Psoas muscle (tissue), 7 donors: ENCODE measurements at regions not wholly inside any gene's neighbourhood (a gene's known extent, or its start where the extent isn't known, plus 50 kb on each side); places are given as distances from the start of the nearest gene placed in this dataset.

ENCODE experiments used
- ATAC-seq, 4 donors: fragments of 200-7000 bp; cut with Tn5 transposase; one replicate each; pipeline ENCODE4 v1.9.1; 2020; ENCODE audit warnings: moderate library complexity in 3 of 4, mild to moderate bottlenecking in 2 of 4
- DNase-seq, 2 donors: peaks; one replicate each; pipeline ENCODE4 v3.0.0-alpha.2; 2020
- H3K27ac ChIP-seq: fragments of 200-600 bp; one replicate; pipeline ENCODE4 v1.8.0; 2022
- H3K27me3 ChIP-seq, 3 donors: fragments of 200-600 bp in 1 of 3; one replicate each; pipeline versions ENCODE4 v1.6.1 to v1.8.0; 2013 to 2022; ENCODE audit warnings: low read length in 2 of 3, mild to moderate bottlenecking in 2 of 3, moderate library complexity in 1 of 3; ENCODE audit not compliant: insufficient read depth in 3 of 3
- H3K36me3 ChIP-seq, 2 donors: fragments of 200-600 bp in 1 of 2; one replicate each; pipeline versions ENCODE4 v1.6.1 to v1.8.0; 2013 to 2022; ENCODE audit warnings: low read depth in 1 of 2, mild to moderate bottlenecking in 1 of 2, moderate library complexity in 1 of 2; ENCODE audit not compliant: insufficient read depth in 1 of 2
- H3K4me1 ChIP-seq: fragments of 200-600 bp; one replicate; pipeline ENCODE4 v1.8.0; 2022
- H3K4me3 ChIP-seq: fragments of 200-600 bp; one replicate; pipeline ENCODE4 v1.8.0; 2022; ENCODE audit warnings: mild to moderate bottlenecking
- H3K9me3 ChIP-seq: fragments of 200-600 bp; one replicate; pipeline ENCODE4 v1.8.0; 2022
- CTCF ChIP-seq: fragments of 200-600 bp; IDR thresholded peaks from one replicate; pipeline ENCODE4 v1.8.0; 2022; ENCODE audit warnings: antibody characterized with exemption
- WGBS, 3 donors: extraction: QIAGEN DNeasy Blood & Tissue Kit; methylation state at CpG; one replicate each; pipeline versions ENCODE4 v1.1.6 to v1.1.7; 2013; 5-methylcytosine and 5-hydroxymethylcytosine counted together
- intact Hi-C, 2 donors: fragments of 100-400 bp; cut with DNase I; formaldehyde crosslinking; loops; one replicate each; pipeline versions ENCODE4 v1.11.0 to v1.14.2; 2022
- donor health status: healthy with polysubstance abuse.
- donor health status: DM: no; HTN: no; CAD: no; lungs with moderate emphysema.
- donor health status: Bipolar disorder and iron deficiency.
- donor health status: healthy.
- donor health status: DM: yes; HTN: yes; CAD: no.
- donor health status: DM: no; HTN: no; CAD: no.
- donor health status: DM: yes; HTN: yes; CAD: no.

GRCh38 chr2:15842758-15843666, 97.3 kb upstream of the MYCN start:
- intact Hi-C loops: no loop called here
- Histone ChIP-seq H3K4me1 (no peaks in the 10 kb centered on the region), H3K4me3 (no peak overlapping the region), H3K27ac (no peak overlapping the region), H3K9me3 (no peaks in the 10 kb centered on the region), H3K27me3 (peaks cover 0 to 1% (median 0%) of the 10 kb centered on the region in 3 donors), H3K36me3 (no peaks in the 10 kb centered on the region)
- DNase-seq (no peak), ATAC-seq (no peak)
- 57 to 80% (median 67%) methylated on average over 34 of the region's 34 CpGs for WGBS, 3 donors
- TF ChIP-seq CTCF: no peak

- no peak for DNase-seq
- Histone ChIP-seq H3K4me3 (no peak overlapping the region), H3K27ac (no peak overlapping the region), H3K27me3 (peaks cover 0 to 1% (median 0%) of the 10 kb centered on the region in 3 donors), H3K9me3 (no peaks in the 10 kb centered on the region), H3K36me3 (no peaks in the 10 kb centered on the region), H3K4me1 (no peaks in the 10 kb centered on the region)
- no peak for ATAC-seq
- intact Hi-C loops: no loop called here
- TF ChIP-seq CTCF: no peak
- 55 to 63% (median 56%) methylated on average over 11 of the region's 11 CpGs for WGBS, 3 donors
Measured at GRCh38 chr2:15844211-15844801, 96.0 kb upstream of the MYCN start.

- Histone ChIP-seq H3K27me3 (peaks cover 0 to 1% (median 0%) of the 10 kb centered on the region in 3 donors), H3K4me3 (no peak overlapping the region), H3K36me3 (no peaks in the 10 kb centered on the region), H3K27ac (no peak overlapping the region), H3K4me1 (no peaks in the 10 kb centered on the region), H3K9me3 (no peaks in the 10 kb centered on the region)
- intact Hi-C loops: no loop called here
- WGBS, 3 donors: 92 to 98% (median 96%) methylated on average over 3 of the region's 3 CpGs
- TF ChIP-seq CTCF: no peak
- no peak for DNase-seq
- ATAC-seq: no peak
Measured at GRCh38 chr2:15845294-15845693, 95.1 kb upstream of the MYCN start.

DNA sequence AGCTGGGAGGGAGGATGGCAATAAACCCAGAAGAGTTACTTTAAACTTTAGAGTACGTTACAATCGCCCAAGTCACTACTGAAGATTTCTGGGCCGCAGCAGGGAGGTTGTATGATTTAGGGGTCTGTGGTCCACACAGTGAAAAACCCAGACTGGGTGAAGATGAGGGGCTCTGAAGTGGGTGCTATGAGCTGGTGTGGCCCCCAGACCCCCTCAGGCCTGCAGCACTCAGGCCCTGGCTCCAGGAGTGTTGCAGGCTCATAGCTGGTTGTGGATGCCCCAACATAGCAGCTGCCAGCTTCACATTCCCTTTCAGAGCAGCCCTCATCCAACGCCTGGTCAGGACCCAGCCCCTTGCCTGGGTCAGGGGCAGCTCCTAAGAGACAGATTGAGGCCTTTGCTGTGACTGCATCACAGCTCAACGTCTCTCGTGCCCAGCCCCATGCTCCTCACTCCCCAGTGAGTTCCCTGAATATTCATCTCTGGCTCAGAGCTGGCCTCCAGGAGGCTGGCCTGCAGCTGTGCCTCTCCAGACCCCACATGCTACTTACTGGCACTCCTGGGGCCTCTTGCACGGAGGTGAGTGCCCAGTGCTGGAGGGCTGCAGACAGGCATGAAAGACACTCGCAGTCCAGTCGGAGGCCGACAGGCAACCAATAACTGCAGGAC, 94.5 kb upstream of the MYCN start:
- 82 to 89% (median 85%) methylated on average over 10 of the region's 10 CpGs for WGBS, 3 donors
- DNase-seq: no peak
- Histone ChIP-seq H3K27ac (no peak overlapping the region), H3K9me3 (no peaks in the 10 kb centered on the region), H3K4me3 (no peak overlapping the region), H3K27me3 (peaks cover 0 to 1% (median 0%) of the 10 kb centered on the region in 3 donors), H3K4me1 (no peaks in the 10 kb centered on the region), H3K36me3 (no peaks in the 10 kb centered on the region)
- intact Hi-C loops: no loop called here
- TF ChIP-seq CTCF: no peak
- no peak for ATAC-seq
